ENCODE measurements at regions not wholly inside any gene's neighbourhood (a gene's known extent, or its start where the extent isn't known, plus 50 kb on each side); places are given as distances from the start of the nearest gene placed in this dataset. TPM values are rescaled to one million over a fixed set of nuclear protein-coding genes. Genes with fewer than 3 reads are reported as not detected.

GRCh38 chr13:26811581-26811980 is 51.0 kb upstream of the GPR12 start:
- no peaks in the 10 kb centered on the region for H3K36me3 ChIP-seq
- H3K9me3 ChIP-seq: peaks cover 0 to 5% (median 0%) of the 10 kb centered on the region in 4 donors
- no peak for TF ChIP-seq EP300 (IDR thresholded peaks at IDR 0.05)
- no peak for TF ChIP-seq POLR2A (IDR thresholded peaks at IDR 0.05)
- no peak for TF ChIP-seq CTCF (IDR thresholded peaks at IDR 0.05)
- H3K27ac ChIP-seq: no peak overlapping the region
- H3K4me3 ChIP-seq: no peak overlapping the region
- WGBS, 2 donors: 75 to 88% methylated on average over 3 of the region's 3 CpGs
- no peak for DNase-seq (ENCODE audit: low spot score in 2 of 2)
- no peaks in the 10 kb centered on the region for H3K27me3 ChIP-seq
- H3K4me1 ChIP-seq: no peaks in the 10 kb centered on the region

Small RNA genes in the stretch of these regions (small RNA-seq; reads per million reads assigned to genes)
- not detected for gene RPS21P8
